H1 (cell line): ENCODE measurements at regions not wholly inside any gene's neighbourhood (a gene's known extent, or its start where the extent isn't known, plus 50 kb on each side); places are given as distances from the start of the nearest gene placed in this dataset.

Experiments used
- CTCF ChIA-PET: fragments of 300-600 bp; sonication (Branson Sonifier 250); formaldehyde crosslinking; loops from one replicate; lab custom pipeline; 2021; ENCODE audit not compliant: partially characterized antibody; lab: Charles Lee
- POLR2A ChIA-PET: fragments of 300-600 bp; sonication (Branson Sonifier 250); formaldehyde crosslinking; loops from one replicate; lab custom pipeline; 2021; ENCODE audit warnings: inconsistent platforms; ENCODE audit not compliant: partially characterized antibody; lab: Charles Lee
- DNase-seq, 2 experiments: peaks; one replicate each; pipeline versions ENCODE4 v3.0.0 to v3.0.0-alpha.2; 2010 to 2022; ENCODE audit warnings: low spot score in 2 of 2, low read depth in 1 of 2, mixed read lengths in 1 of 2
- FAIRE-seq: peaks from 2 replicates; lab custom pipeline; 2011; peaks lifted over from hg19 to GRCh38; lab: Jason Lieb, UNC
- H2AFZ ChIP-seq: 2 replicates; pipeline ENCODE4 v1.8.1; 2012; ENCODE audit warnings: low read length, inconsistent platforms
- H2AK5ac ChIP-seq: 2 replicates; pipeline ENCODE4 v1.6.1; 2013; ENCODE audit warnings: low read depth, low read length
- H2BK120ac ChIP-seq: replicated peaks from 2 replicates; pipeline ENCODE3; 2013; ENCODE audit warnings: low read depth, low read length, inconsistent platforms
- H2BK12ac ChIP-seq: 2 replicates; pipeline ENCODE4 v1.6.1; 2013; ENCODE audit warnings: low read depth, low read length
- H2BK15ac ChIP-seq: 2 replicates; pipeline ENCODE4 v1.6.1; 2013; ENCODE audit warnings: low read length
- H2BK20ac ChIP-seq: 2 replicates; pipeline ENCODE4 v1.6.1; 2013; ENCODE audit warnings: low read length
- H2BK5ac ChIP-seq: 2 replicates; pipeline ENCODE4 v1.6.1; 2013; ENCODE audit warnings: low read depth, low read length
- H3K14ac ChIP-seq: 2 replicates; pipeline ENCODE4 v1.6.1; 2013; ENCODE audit warnings: inconsistent platforms; ENCODE audit not compliant: insufficient read length
- H3K18ac ChIP-seq: 2 replicates; pipeline ENCODE4 v1.6.1; 2013; ENCODE audit warnings: low read length; ENCODE audit errors: extremely low read depth
- H3K23ac ChIP-seq: 2 replicates; pipeline ENCODE4 v1.6.1; 2013; ENCODE audit warnings: inconsistent platforms; ENCODE audit not compliant: insufficient read length
- H3K23me2 ChIP-seq: 2 replicates; pipeline ENCODE4 v1.6.1; 2013; ENCODE audit warnings: low read depth, low read length
- H3K27ac ChIP-seq: 2 replicates; pipeline ENCODE4 v1.6.1; 2011; ENCODE audit warnings: low read depth, low read length, inconsistent platforms
- H3K27me3 ChIP-seq, 4 experiments: replicated peaks in 1 of 4; 1 replicate in 1 of 4; 2 replicates in 3 of 4; pipeline versions ENCODE4 v1.6.1 to v1.8.1; 2011 to 2013; ENCODE audit warnings: low read length in 3 of 4, mild to moderate bottlenecking in 3 of 4, inconsistent platforms in 2 of 4, mixed read lengths in 2 of 4, moderate library complexity in 1 of 4; ENCODE audit not compliant: control insufficient read depth in 3 of 4, insufficient read depth in 3 of 4; ENCODE audit errors: extremely low read depth in 1 of 4
- H3K36me3 ChIP-seq, 4 experiments: 2 replicates each; pipeline versions ENCODE4 v1.6.1 to v1.8.1; 2011 to 2013; ENCODE audit warnings: mild to moderate bottlenecking in 4 of 4, low read length in 3 of 4, moderate library complexity in 2 of 4, control low read depth in 1 of 4, inconsistent platforms in 1 of 4; ENCODE audit not compliant: insufficient read depth in 4 of 4, control insufficient read depth in 2 of 4
- H3K4ac ChIP-seq: replicated peaks from 2 replicates; pipeline ENCODE3; 2013; ENCODE audit warnings: low read length, low read depth, mixed read lengths, inconsistent platforms; ENCODE audit not compliant: insufficient read length
- H3K4me1 ChIP-seq, 4 experiments: replicated peaks in 1 of 4; 1 replicate in 1 of 4; 2 replicates in 3 of 4; pipeline versions ENCODE4 v1.6.1 to v1.8.1; 2011 to 2013; ENCODE audit warnings: low read length in 3 of 4, inconsistent platforms in 2 of 4, mixed read lengths in 1 of 4; ENCODE audit not compliant: insufficient read depth in 4 of 4, control insufficient read depth in 3 of 4
- H3K4me2 ChIP-seq, 2 experiments: 2 replicates each; pipeline versions ENCODE4 v1.6.1 to v1.8.1; 2011 to 2013; ENCODE audit warnings: low read depth in 2 of 2, low read length in 2 of 2, control low read depth in 1 of 2, inconsistent platforms in 1 of 2, mild to moderate bottlenecking in 1 of 2; ENCODE audit not compliant: insufficient read depth in 1 of 2
- H3K4me3 ChIP-seq, 4 experiments: fragments of 200-600, 300-600 bp in 1 of 4; sonication (generic), shearing (Covaris generic), sonication (Bioruptor Twin) in 1 of 4; 2 replicates each; pipeline versions ENCODE4 v1.5.1 to v1.8.1; 2011 to 2016; ENCODE audit warnings: low read length in 4 of 4, low read depth in 3 of 4, control low read depth in 2 of 4, inconsistent platforms in 2 of 4, mild to moderate bottlenecking in 2 of 4, mixed read lengths in 1 of 4, moderate library complexity in 1 of 4; ENCODE audit not compliant: insufficient read depth in 2 of 4; ENCODE audit errors: extremely low read depth in 1 of 4
- H3K56ac ChIP-seq: replicated peaks from 2 replicates; pipeline ENCODE3; 2013; ENCODE audit warnings: low read depth, mild to moderate bottlenecking, mixed read lengths, low read length, inconsistent platforms; ENCODE audit not compliant: insufficient read length
- H3K79me1 ChIP-seq: 2 replicates; pipeline ENCODE4 v1.6.1; 2013; ENCODE audit warnings: low read depth, low read length, control low read depth
- H3K79me2 ChIP-seq, 2 experiments: 2 replicates each; pipeline versions ENCODE4 v1.6.1 to v1.8.1; 2012 to 2013; ENCODE audit warnings: low read length in 2 of 2, mild to moderate bottlenecking in 2 of 2, inconsistent platforms in 1 of 2; ENCODE audit not compliant: insufficient read depth in 2 of 2, control insufficient read depth in 1 of 2
- H3K9ac ChIP-seq, 4 experiments: replicated peaks in 1 of 4; 1 replicate in 1 of 4; 2 replicates in 3 of 4; pipeline versions ENCODE4 v1.6.1 to v1.8.1; 2011 to 2013; ENCODE audit warnings: low read depth in 3 of 4, low read length in 3 of 4, control low read depth in 2 of 4, mild to moderate bottlenecking in 2 of 4, moderate library complexity in 2 of 4, inconsistent platforms in 1 of 4; ENCODE audit errors: extremely low read depth in 1 of 4
- H3K9me3 ChIP-seq, 2 experiments: 2 replicates each; pipeline versions ENCODE4 v1.6.1 to v1.8.1; 2012 to 2013; ENCODE audit warnings: mild to moderate bottlenecking in 2 of 2, moderate library complexity in 2 of 2, control low read depth in 1 of 2, inconsistent platforms in 1 of 2, low read depth in 1 of 2, low read length in 1 of 2, mixed read lengths in 1 of 2; ENCODE audit not compliant: insufficient read depth in 2 of 2
- H4K20me1 ChIP-seq, 2 experiments: replicated peaks in 1 of 2; 2 replicates each; pipeline versions ENCODE3 to v1.8.1; 2011 to 2013; ENCODE audit warnings: inconsistent platforms in 2 of 2, low read length in 2 of 2, mild to moderate bottlenecking in 1 of 2; ENCODE audit not compliant: insufficient read depth in 2 of 2, control insufficient read depth in 1 of 2
- H4K5ac ChIP-seq: 2 replicates; pipeline ENCODE4 v1.6.1; 2013; ENCODE audit warnings: low read length, low read depth, mixed read lengths, inconsistent platforms; ENCODE audit not compliant: insufficient read length
- H4K8ac ChIP-seq: 2 replicates; pipeline ENCODE4 v1.8.0; 2013; ENCODE audit warnings: mild to moderate bottlenecking, moderate library complexity, low read length, inconsistent platforms; ENCODE audit not compliant: insufficient read depth; ENCODE audit errors: extremely low read depth
- H4K91ac ChIP-seq: replicated peaks from 2 replicates; pipeline ENCODE3; 2013; ENCODE audit warnings: low read length, mixed read lengths, inconsistent platforms; ENCODE audit not compliant: insufficient read length
- HDAC2 ChIP-seq, 2 experiments: fragments of 300-600 bp in 1 of 2; sonication (generic) in 1 of 2; IDR thresholded peaks; 2 replicates each; pipeline ENCODE4 v1.6.1; 2011 to 2012; ENCODE audit warnings: low read depth in 2 of 2, low read length in 2 of 2, mild to moderate bottlenecking in 2 of 2, moderate library complexity in 2 of 2, borderline replicate concordance in 1 of 2, inconsistent platforms in 1 of 2
- TEAD4 ChIP-seq: IDR thresholded peaks from 2 replicates; pipeline ENCODE4 v1.6.1; 2012; ENCODE audit warnings: low read depth, low read length, inconsistent platforms, mixed read lengths
- WGBS, 2 experiments: shearing (Covaris generic) in 1 of 2; methylation state at CpG; one replicate each; pipeline versions ENCODE4 v1.1.6 to v1.1.7; 2013 to 2015; ENCODE audit warnings: low lambda C conversion rate in 2 of 2, mixed read lengths in 2 of 2, inconsistent platforms in 1 of 2, low coverage in 1 of 2, missing lambda C conversion rate in 1 of 2; ENCODE audit not compliant: insufficient replicate concordance in 2 of 2, insufficient coverage in 1 of 2, insufficient read length in 1 of 2; ENCODE audit errors: extremely low coverage in 1 of 2, missing lambda C conversion rate in 1 of 2; 5-methylcytosine and 5-hydroxymethylcytosine counted together

GRCh38 chrX:148290041-148290440 is 210.4 kb upstream of the AFF2 start:
- no peak for DNase-seq
- no peak overlapping the region for H3K4me3 ChIP-seq

More at GRCh38 chrX:148290041-148290440, 210.4 kb upstream of the AFF2 start:
- H2BK15ac ChIP-seq, result no peak overlapping the region
- no peaks in the 10 kb centered on the region for H3K36me3 ChIP-seq
- H3K9ac ChIP-seq, result no peak overlapping the region
- no peak overlapping the region for H4K8ac ChIP-seq
- no peaks in the 10 kb centered on the region for H3K79me2 ChIP-seq
- H3K9me3 ChIP-seq, result no peaks in the 10 kb centered on the region
- no peak overlapping the region for H4K5ac ChIP-seq
- no peak overlapping the region for H3K18ac ChIP-seq
- H3K23me2 ChIP-seq, result no peaks in the 10 kb centered on the region
- H2BK12ac ChIP-seq, result no peak overlapping the region
- H4K20me1 ChIP-seq, result no peaks in the 10 kb centered on the region
- peaks cover 0 to 5% (median 1%) of the 10 kb centered on the region in 4 experiments; a peak in 3 of 7 replicates for H3K4me1 ChIP-seq
- peak; percentile 58 for FAIRE-seq
- no peak overlapping the region for H3K4ac ChIP-seq
- no peaks in the 10 kb centered on the region for H3K79me1 ChIP-seq
- 0 out of 2 replicates have a peak overlapping the region, but pooled peaks have one; percentile 52 for H2BK20ac ChIP-seq
- H2BK5ac ChIP-seq, result peak overlapping the region; percentile 67; the same call in 1 of the 2 replicates
- no peaks in the 10 kb centered on the region for H3K27me3 ChIP-seq
- H3K23ac ChIP-seq, result no peak overlapping the region
- ChIA-PET POLR2A (interaction anchor here (1.8 kb wide), 1 partner anchor 93 kb away, joined by 4 read pairs; no protein-coding TSS in a partner anchor), CTCF (interaction anchor here (1.0 kb wide), 1 partner anchor 211 kb away, joined by 4 read pairs; the partner anchor contains the start of gene AFF2)
- peak overlapping the region in 1 of 2 experiments; percentile 45; a peak in 2 of 4 replicates for H3K4me2 ChIP-seq
- H2AFZ ChIP-seq, result no peak overlapping the region
- 71% methylated on average over 1 of the region's 2 CpGs; no CpG with 5 or more reads in 1 of the 2 experiments for WGBS, 2 experiments
- H2BK120ac ChIP-seq, result no peak overlapping the region
- H3K27ac ChIP-seq, result no peak overlapping the region; the same call in 1 of the 2 replicates
- no peak overlapping the region for H3K14ac ChIP-seq
- H4K91ac ChIP-seq, result peak overlapping the region; percentile 34
- TF ChIP-seq HDAC2 (IDR thresholded peaks at IDR 0.05; ENCODE audit: borderline replicate concordance in 1 of 2, low read depth in 2 of 2, low read length in 2 of 2) (no peak), TEAD4 (peak; percentile 43; the same call in 1 of the 2 replicates)
- no peak overlapping the region for H3K56ac ChIP-seq
- H2AK5ac ChIP-seq, result no peak overlapping the region
